Uterus (tissue), 3 donors: ENCODE measurements at regions not wholly inside any gene's neighbourhood (a gene's known extent, or its start where the extent isn't known, plus 50 kb on each side); places are given as distances from the start of the nearest gene placed in this dataset.

Source experiments
- DNase-seq, 2 donors: peaks; one replicate each; pipeline ENCODE4 v3.0.0-alpha.2; 2019 to 2020
- H3K27ac ChIP-seq, 2 donors: fragments of 200-600 bp; sonication (generic); 1 replicate in 1 of 2; 2 replicates in 1 of 2; pipeline ENCODE4 v1.5.1; 2016 to 2018
- H3K27me3 ChIP-seq, 2 donors: fragments of 200-600 bp; sonication (generic); one replicate each; pipeline ENCODE4 v1.5.1; 2018 to 2019; ENCODE audit warnings: control low read depth in 1 of 2
- H3K36me3 ChIP-seq, 2 donors: fragments of 200-600 bp; sonication (generic); one replicate each; pipeline ENCODE4 v1.5.1; 2019; ENCODE audit warnings: control low read depth in 1 of 2
- H3K4me1 ChIP-seq, 2 donors: fragments of 200-600 bp; sonication (generic); one replicate each; pipeline ENCODE4 v1.5.1; 2018 to 2019; ENCODE audit warnings: control low read depth in 1 of 2
- H3K4me3 ChIP-seq, 2 donors: fragments of 200-600 bp; sonication (generic); 1 replicate in 1 of 2; 2 replicates in 1 of 2; pipeline ENCODE4 v1.5.1; 2018 to 2019; ENCODE audit warnings: mild to moderate bottlenecking in 1 of 2
- H3K9me3 ChIP-seq, 2 donors: fragments of 200-600 bp; sonication (generic); one replicate each; pipeline ENCODE4 v1.5.1; 2019; ENCODE audit warnings: control low read depth in 1 of 2
- POLR2A ChIP-seq, 2 donors: fragments of 450-650 bp; IDR thresholded peaks; one replicate each; pipeline ENCODE4 v1.6.1; 2016; ENCODE audit warnings: antibody characterized with exemption in 2 of 2, mild to moderate bottlenecking in 1 of 2, moderate library complexity in 1 of 2
- intact Hi-C: fragments of 100-400 bp; cut with DNase I; formaldehyde crosslinking; loops from one replicate; pipeline ENCODE4 v1.15.1; 2023; ENCODE audit warnings: low total_unique reads
- TF ChIP-seq, protein P1 (sequence below), 4 experiments: fragments of 200-600 bp in 2 of 4; fragments of 450-650 bp in 2 of 4; sonication (generic) in 2 of 4; IDR thresholded peaks; one replicate each; pipeline ENCODE4 v1.5.1; 2016 to 2019; ENCODE audit warnings: antibody characterized with exemption in 4 of 4, mild to moderate bottlenecking in 2 of 4, moderate library complexity in 1 of 4
- donor health status: DM: yes; HTN: yes; CAD: no.

DNA sequence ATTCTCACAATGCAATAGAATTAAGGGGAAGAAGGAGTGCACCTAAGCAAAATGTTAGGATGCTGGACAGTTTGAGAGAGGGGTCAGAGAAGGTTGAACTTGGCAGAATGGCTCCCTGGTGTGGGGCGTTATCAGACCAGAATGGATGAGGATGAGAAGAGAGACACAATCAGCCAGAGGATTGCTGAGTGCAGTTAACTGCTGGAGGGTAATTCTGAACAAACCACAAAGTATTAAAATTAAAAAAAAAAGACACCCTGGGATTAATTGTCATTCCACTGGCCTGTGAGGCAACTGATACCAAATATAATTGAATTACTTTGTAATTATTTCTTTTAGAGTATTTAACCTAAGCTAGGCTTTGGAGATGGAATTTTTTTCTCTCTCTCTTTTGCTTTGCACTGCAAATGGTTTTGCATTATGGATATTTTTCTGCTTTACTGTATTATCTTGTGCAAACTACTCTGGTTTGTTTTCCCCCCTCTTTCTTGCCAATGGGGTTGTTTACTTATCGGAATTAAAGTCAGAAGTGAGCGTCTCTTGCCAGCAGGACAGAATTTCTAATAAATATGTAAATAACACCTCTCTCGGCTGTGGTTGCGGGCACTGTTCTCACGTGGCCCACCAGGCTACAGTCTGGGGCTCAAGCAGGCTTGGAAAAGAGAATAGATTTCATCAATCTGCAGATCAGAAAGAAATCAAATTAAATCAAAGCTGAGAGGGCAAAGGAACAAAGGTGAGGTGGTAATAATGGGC, 572.9 kb upstream of the CAMK1G start:
- Histone ChIP-seq H3K27ac (no peak overlapping the region), H3K4me3 (no peak overlapping the region), H3K36me3 (no peaks in the 10 kb centered on the region), H3K4me1 (no peaks in the 10 kb centered on the region), H3K27me3 (no peaks in the 10 kb centered on the region), H3K9me3 (no peaks in the 10 kb centered on the region)
- no peak for TF ChIP-seq POLR2A (IDR thresholded peaks at IDR 0.05)
- TF ChIP-seq, protein P1, sequence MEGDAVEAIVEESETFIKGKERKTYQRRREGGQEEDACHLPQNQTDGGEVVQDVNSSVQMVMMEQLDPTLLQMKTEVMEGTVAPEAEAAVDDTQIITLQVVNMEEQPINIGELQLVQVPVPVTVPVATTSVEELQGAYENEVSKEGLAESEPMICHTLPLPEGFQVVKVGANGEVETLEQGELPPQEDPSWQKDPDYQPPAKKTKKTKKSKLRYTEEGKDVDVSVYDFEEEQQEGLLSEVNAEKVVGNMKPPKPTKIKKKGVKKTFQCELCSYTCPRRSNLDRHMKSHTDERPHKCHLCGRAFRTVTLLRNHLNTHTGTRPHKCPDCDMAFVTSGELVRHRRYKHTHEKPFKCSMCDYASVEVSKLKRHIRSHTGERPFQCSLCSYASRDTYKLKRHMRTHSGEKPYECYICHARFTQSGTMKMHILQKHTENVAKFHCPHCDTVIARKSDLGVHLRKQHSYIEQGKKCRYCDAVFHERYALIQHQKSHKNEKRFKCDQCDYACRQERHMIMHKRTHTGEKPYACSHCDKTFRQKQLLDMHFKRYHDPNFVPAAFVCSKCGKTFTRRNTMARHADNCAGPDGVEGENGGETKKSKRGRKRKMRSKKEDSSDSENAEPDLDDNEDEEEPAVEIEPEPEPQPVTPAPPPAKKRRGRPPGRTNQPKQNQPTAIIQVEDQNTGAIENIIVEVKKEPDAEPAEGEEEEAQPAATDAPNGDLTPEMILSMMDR (IDR thresholded peaks at IDR 0.05): no peak
- no peak for DNase-seq
- intact Hi-C loops: no loop called here

DNA sequence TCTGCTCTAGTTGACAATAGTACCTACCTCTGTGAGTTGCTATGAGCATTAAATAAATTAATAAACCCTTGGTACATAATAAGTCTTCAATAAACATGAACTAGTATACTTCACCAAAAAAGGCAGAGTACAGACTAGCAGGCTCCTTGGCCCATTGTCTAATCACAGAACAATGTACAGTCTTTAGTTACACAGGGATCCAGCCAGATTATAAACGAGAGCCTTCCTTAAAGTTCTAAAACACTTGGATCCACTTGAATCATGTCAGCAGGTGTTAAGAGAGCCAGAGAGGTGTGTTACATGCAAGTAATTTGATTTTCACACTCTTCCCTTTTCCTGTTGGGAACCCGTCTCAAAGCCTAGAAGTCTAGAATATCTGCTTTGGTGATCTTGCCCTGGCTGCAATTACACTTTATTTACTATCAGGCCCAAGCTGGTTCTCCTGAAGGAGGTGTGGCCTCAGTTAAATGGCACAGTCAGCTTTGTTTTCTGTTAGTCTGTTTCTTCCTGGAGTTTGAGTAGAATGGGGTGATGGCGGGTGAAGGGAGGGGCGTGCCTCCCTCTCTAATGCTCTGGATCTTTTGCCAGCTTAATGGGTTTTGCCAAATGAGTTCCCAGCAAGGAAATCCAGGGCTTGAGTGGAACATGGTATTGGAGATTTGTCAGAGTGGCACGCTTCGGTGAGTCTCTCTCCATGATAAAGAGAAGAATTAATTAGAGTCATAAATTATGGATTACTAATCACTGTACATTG, 570.9 kb upstream of the CAMK1G start:
- H3K4me1 ChIP-seq: no peaks in the 10 kb centered on the region
- no peak for TF ChIP-seq POLR2A (IDR thresholded peaks at IDR 0.05)
- TF ChIP-seq, protein P1 (IDR thresholded peaks at IDR 0.05): no peak
- intact Hi-C loops: no loop called here
- H3K4me3 ChIP-seq: no peak overlapping the region
- H3K36me3 ChIP-seq: no peaks in the 10 kb centered on the region
- H3K27me3 ChIP-seq: no peaks in the 10 kb centered on the region
- H3K9me3 ChIP-seq: peaks cover 0 to 2% of the 10 kb centered on the region in 2 donors
- no peak overlapping the region for H3K27ac ChIP-seq
- no peak for DNase-seq

DNA sequence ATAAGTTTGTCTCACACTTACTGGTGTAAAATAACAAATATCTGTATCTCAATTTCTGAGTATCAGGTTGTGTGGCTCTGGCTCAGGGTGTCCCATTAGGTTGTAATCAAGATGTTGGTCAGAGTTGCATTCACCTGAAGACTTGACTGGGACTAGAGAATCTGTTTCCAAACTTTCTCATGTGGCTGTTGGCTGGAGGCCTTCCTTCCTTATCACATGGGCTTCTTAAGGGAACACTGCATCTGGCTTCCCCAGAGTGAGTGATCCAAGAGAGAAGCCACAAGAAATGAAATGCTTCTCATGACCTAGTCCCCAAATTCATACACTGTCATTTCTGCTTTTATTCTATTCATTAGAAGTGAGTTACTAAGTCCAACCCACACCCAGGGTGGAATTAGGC, 568.4 kb upstream of the CAMK1G start:
- TF ChIP-seq, protein P1 (IDR thresholded peaks at IDR 0.05): no peak
- no peak for TF ChIP-seq POLR2A (IDR thresholded peaks at IDR 0.05)

DNA sequence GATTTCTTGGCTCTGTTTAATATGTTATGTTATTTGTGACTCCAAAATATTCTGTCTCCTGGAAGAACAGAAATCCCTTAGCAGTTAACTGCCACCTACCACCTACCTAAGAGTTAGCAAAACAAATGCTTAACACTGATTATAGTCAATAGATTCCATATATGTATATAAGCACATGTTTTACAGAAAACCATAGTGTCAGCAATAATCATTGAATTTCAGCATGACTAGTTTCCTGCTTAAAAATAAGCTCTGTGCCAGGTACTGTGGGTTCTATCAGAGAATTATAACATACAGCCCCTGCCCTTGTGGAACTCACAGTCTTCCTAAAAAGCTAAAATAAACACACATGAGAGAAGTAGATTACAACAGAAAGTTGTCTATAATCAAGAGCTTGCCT, 561.9 kb upstream of the CAMK1G start:
- TF ChIP-seq, protein P1 (IDR thresholded peaks at IDR 0.05): no peak
- TF ChIP-seq POLR2A (IDR thresholded peaks at IDR 0.05): no peak
- intact Hi-C loops: no loop called here
- Histone ChIP-seq H3K27ac (no peak overlapping the region), H3K36me3 (no peaks in the 10 kb centered on the region), H3K9me3 (peaks cover 0 to 5% of the 10 kb centered on the region in 2 donors), H3K4me3 (no peak overlapping the region), H3K27me3 (no peaks in the 10 kb centered on the region), H3K4me1 (no peaks in the 10 kb centered on the region)
- DNase-seq: no peak

More for the DNA sequence above, 568.4 kb upstream of the CAMK1G start:
- no peak overlapping the region for H3K4me3 ChIP-seq
- no peaks in the 10 kb centered on the region for H3K27me3 ChIP-seq
- H3K27ac ChIP-seq: no peak overlapping the region
- peaks cover 0 to 5% of the 10 kb centered on the region in 2 donors for H3K9me3 ChIP-seq
- DNase-seq: no peak
- no peaks in the 10 kb centered on the region for H3K4me1 ChIP-seq
- intact Hi-C loops: no loop called here
- no peaks in the 10 kb centered on the region for H3K36me3 ChIP-seq

DNA sequence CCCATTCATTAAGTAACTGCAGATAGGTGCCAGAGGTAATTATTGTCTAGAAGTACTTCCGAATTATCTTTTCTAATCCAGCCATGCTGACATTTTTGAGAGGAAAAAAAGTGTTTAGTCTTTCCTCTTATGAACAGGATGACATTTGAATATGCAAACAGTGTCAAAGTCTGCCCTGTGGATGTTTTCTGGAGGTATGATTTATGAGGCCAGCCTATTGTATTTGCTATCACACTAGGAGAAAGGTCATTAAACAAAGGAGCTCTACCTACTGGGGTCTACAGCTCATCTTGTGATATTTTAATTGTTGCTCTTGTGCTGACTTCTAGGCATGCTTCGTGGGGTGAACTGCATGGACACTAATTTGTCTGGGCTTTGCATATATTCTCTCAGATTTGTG, 559.7 kb upstream of the CAMK1G start:
- Histone ChIP-seq H3K4me3 (no peak overlapping the region), H3K27me3 (no peaks in the 10 kb centered on the region), H3K9me3 (no peaks in the 10 kb centered on the region), H3K36me3 (no peaks in the 10 kb centered on the region), H3K27ac (no peak overlapping the region), H3K4me1 (no peaks in the 10 kb centered on the region)
- TF ChIP-seq POLR2A (IDR thresholded peaks at IDR 0.05): no peak
- TF ChIP-seq, protein P1 (IDR thresholded peaks at IDR 0.05): no peak
- intact Hi-C loops: no loop called here
- DNase-seq: no peak
